ENCODE measurements at regions not wholly inside any gene's neighbourhood (a gene's known extent, or its start where the extent isn't known, plus 50 kb on each side); places are given as distances from the start of the nearest gene placed in this dataset.

DNA sequence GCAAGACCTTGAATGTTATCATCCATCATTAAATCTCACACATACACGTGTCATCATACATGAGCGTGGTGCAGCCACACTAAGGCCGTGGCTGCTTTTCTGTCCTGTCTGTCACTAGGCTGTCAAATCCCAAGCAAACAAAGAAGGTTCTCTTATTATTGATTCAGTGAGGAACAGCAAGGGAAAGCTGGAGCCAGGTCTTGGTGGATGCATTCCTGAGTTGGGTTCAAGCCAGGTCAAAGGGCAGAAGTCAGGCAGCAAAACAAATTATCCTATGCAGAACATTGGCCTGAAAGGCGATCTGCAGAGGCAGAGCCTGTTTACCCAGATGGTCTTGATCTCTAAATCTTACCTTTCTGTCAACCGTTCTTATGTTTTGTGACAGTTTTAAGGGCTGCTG is 252.3 kb downstream of the NEDD1 start:
- ChIA-PET CTCF (no interaction called here), POLR2A (no interaction called here)
- ATAC-seq (no peak), DNase-seq (no peak)
- H3K9me3 Mint-ChIP-seq (ENCODE audit: low read depth): no peaks in the 10 kb centered on the region
- H3K27ac Mint-ChIP-seq: no peak overlapping the region
- peaks cover 7% of the 10 kb centered on the region for H3K27me3 Mint-ChIP-seq
- intact Hi-C loops (cut with DNase I, micrococcal nuclease): no loop called here
- H3K36me3 Mint-ChIP-seq (ENCODE audit: low read depth): no peaks in the 10 kb centered on the region
- H3K4me1 Mint-ChIP-seq: no peaks in the 10 kb centered on the region
- no peak overlapping the region for H3K4me3 Mint-ChIP-seq

DNA sequence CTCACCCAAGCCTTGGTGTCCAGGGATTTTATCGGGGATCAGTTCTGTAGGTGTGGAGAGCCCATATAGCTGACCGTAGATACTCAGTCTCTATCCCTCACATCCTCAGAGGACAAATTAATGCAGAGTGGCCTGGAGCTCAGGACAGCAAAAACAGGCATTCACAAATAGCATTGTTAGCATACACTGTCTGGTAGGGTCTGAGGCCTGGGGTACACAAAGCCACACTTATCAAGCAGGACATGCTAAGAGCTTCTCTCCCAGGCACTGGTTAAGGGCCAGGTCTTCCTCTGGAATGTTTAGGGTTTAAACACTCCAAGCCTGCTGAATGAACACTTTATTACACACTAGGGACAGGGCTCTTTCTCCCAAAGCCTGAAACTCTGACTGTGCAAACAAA is 253.2 kb downstream of the NEDD1 start:
- H3K27me3 Mint-ChIP-seq: peaks cover 7% of the 10 kb centered on the region
- ATAC-seq: no peak
- no peaks in the 10 kb centered on the region for H3K4me1 Mint-ChIP-seq
- H3K4me3 Mint-ChIP-seq: no peak overlapping the region
- no peak for DNase-seq
- POLR2A ChIA-PET: no interaction called here
- H3K27ac Mint-ChIP-seq: no peak overlapping the region
- CTCF ChIA-PET: no interaction called here
- no peaks in the 10 kb centered on the region for H3K9me3 Mint-ChIP-seq (ENCODE audit: low read depth)
- intact Hi-C loops (cut with DNase I, micrococcal nuclease): no loop called here
- no peaks in the 10 kb centered on the region for H3K36me3 Mint-ChIP-seq (ENCODE audit: low read depth)

DNA sequence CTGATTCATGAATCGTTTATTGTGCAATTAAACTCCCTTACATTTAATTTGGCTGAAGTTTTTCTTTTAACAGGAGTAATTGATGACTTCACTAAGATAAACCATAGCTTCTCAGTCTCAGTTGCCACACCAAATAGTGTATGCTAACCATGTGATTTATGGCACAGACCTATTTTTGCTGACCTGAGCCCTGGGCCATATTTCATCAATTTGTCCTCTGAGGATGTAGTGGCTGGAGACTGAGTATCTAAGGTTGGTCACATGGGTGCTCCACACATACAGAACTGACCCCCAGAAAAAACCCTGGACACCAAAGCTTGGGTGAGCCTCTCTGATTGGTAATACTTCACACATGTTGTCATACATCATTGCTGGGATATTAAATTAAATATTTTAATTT is 255.1 kb downstream of the NEDD1 start:
- H3K4me1 Mint-ChIP-seq: no peaks in the 10 kb centered on the region
- intact Hi-C loops (cut with DNase I, micrococcal nuclease): no loop called here
- no peak overlapping the region for H3K27ac Mint-ChIP-seq
- no peak for ATAC-seq
- DNase-seq: no peak
- no peaks in the 10 kb centered on the region for H3K9me3 Mint-ChIP-seq (ENCODE audit: low read depth)
- ChIA-PET CTCF (no interaction called here), POLR2A (no interaction called here)
- H3K4me3 Mint-ChIP-seq: no peak overlapping the region
- H3K36me3 Mint-ChIP-seq (ENCODE audit: low read depth): no peaks in the 10 kb centered on the region
- H3K27me3 Mint-ChIP-seq: peaks cover 6% of the 10 kb centered on the region

DNA sequence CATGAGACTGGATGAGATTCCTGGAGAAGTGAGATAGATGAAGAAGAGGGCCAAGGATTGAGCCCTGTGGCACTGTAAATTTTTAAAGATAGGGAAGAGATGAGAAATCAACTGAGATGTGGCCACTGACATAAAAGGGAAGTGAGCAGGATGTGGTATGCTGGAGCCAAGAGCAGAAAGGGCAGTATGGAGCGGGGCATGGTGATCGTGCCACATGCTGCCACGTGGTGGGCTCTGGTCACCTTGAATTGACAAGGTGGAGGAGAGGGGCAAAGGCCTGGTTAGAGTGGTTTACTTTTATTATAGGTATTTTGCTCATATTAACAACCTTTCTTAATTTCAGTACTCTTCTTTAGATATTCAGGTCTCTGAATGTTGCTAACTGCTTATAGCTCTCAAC is 257.9 kb downstream of the NEDD1 start:
- ATAC-seq: no peak
- no peak overlapping the region for H3K4me3 Mint-ChIP-seq
- ChIA-PET CTCF (no interaction called here), POLR2A (no interaction called here)
- no peaks in the 10 kb centered on the region for H3K9me3 Mint-ChIP-seq (ENCODE audit: low read depth)
- DNase-seq: no peak
- H3K36me3 Mint-ChIP-seq (ENCODE audit: low read depth): no peaks in the 10 kb centered on the region
- intact Hi-C loops (cut with DNase I, micrococcal nuclease): no loop called here
- H3K27ac Mint-ChIP-seq: no peak overlapping the region
- no peaks in the 10 kb centered on the region for H3K4me1 Mint-ChIP-seq
- H3K27me3 Mint-ChIP-seq: peaks cover 6% of the 10 kb centered on the region

DNA sequence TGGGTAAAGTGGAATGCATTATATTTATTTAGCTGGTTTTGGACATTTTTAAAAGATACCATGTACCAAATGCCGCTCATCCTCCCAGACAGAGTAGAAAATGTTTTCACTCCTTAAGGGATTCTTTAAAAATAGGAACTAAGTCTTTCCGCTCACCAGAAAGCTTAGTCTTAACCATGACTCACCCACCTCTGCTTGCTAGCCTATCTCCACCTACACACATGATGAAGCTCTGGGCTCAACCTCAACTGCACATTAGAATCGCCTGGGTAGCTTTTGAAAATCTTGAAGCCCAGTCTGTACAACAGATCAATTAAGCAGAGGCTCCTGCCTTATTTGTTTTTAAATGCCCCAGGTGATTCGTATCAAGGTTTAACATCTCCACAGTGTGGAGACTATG is 260.5 kb downstream of the NEDD1 start:
- no peak for ATAC-seq
- DNase-seq: no peak
- CTCF ChIA-PET: interaction anchor here (1.2 kb wide), 1 partner anchor 16 kb away, joined by 3 read pairs; no protein-coding TSS in a partner anchor
- Mint-ChIP-seq H3K27me3 (peaks cover 2% of the 10 kb centered on the region), H3K27ac (no peak overlapping the region), H3K9me3 (ENCODE audit: low read depth) (no peaks in the 10 kb centered on the region), H3K4me1 (no peaks in the 10 kb centered on the region), H3K36me3 (ENCODE audit: low read depth) (no peaks in the 10 kb centered on the region), H3K4me3 (no peak overlapping the region)
- POLR2A ChIA-PET: no interaction called here
- intact Hi-C loops (cut with DNase I, micrococcal nuclease): no loop called here

DNA sequence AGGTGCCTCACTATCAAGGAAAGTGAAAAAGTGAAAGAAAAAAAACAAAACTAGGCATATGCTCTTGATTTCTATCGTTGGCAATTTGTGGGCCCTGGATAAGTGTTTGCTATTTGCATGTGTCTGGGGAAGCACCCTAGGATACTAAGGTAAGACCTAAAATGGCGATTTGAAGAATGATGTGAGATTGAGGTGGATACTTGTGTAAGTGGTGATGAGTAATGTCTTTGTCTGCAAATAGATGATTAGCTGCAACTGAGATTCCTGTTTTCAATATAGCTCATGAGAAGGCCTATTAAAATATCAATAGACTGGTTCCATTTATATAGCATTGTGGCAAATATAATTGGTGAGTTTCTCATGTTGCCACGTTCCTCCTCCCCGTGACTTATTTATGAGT is 261.7 kb downstream of the NEDD1 start:
- ATAC-seq: peak; percentile 51
- intact Hi-C loops (cut with DNase I, micrococcal nuclease): no loop called here
- Mint-ChIP-seq H3K27ac (no peak overlapping the region), H3K4me1 (no peaks in the 10 kb centered on the region), H3K36me3 (ENCODE audit: low read depth) (no peaks in the 10 kb centered on the region), H3K27me3 (peaks cover under 1% of the 10 kb centered on the region), H3K9me3 (ENCODE audit: low read depth) (no peaks in the 10 kb centered on the region), H3K4me3 (no peak overlapping the region)
- ChIA-PET CTCF (interaction anchor here (1.2 kb wide), 1 partner anchor 17 kb away, joined by 3 read pairs; no protein-coding TSS in a partner anchor), POLR2A (no interaction called here)
- no peak for DNase-seq

DNA sequence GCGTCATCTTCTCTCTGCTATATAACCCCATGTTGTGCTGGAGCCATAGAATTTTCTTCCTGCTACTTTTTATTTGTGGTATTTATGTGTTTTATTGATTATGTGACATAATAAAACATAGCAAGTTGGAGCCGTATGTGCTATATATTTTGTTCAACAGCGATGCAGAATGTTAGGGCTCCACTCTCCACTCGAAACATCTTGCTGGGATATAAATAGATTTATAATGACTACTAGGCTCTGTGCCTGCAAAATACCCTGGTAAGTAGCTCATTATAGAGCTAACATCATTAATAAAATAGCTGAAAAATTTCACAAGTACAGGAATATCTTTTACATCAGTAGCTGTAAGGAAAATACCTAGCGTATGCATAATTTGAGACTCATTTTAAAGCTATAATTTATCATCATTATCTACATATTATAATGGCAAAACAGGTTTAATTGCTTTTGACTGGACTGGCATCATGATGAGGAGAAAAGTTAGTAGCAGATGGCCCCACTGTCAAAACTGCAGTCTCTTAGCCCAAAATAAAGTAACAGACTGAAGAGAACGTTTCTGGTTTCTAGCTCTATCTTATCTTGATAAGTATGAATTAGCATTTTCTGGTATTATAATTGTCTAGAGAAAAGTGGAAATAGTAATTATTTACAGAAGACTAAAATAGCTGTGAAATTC is 263.0 kb downstream of the NEDD1 start:
- CTCF ChIA-PET: interaction anchor here (0.6 to 1.5 kb wide), 2 partner anchors 21 to 152 kb away, joined by 3 read pairs; no protein-coding TSS in a partner anchor
- DNase-seq (no peak), ATAC-seq (no peak)
- Mint-ChIP-seq H3K27ac (no peak overlapping the region), H3K9me3 (ENCODE audit: low read depth) (no peaks in the 10 kb centered on the region), H3K27me3 (no peaks in the 10 kb centered on the region), H3K4me1 (no peaks in the 10 kb centered on the region), H3K36me3 (ENCODE audit: low read depth) (no peaks in the 10 kb centered on the region), H3K4me3 (no peak overlapping the region)
- POLR2A ChIA-PET: no interaction called here
- intact Hi-C loops (cut with DNase I, micrococcal nuclease): no loop called here

DNA sequence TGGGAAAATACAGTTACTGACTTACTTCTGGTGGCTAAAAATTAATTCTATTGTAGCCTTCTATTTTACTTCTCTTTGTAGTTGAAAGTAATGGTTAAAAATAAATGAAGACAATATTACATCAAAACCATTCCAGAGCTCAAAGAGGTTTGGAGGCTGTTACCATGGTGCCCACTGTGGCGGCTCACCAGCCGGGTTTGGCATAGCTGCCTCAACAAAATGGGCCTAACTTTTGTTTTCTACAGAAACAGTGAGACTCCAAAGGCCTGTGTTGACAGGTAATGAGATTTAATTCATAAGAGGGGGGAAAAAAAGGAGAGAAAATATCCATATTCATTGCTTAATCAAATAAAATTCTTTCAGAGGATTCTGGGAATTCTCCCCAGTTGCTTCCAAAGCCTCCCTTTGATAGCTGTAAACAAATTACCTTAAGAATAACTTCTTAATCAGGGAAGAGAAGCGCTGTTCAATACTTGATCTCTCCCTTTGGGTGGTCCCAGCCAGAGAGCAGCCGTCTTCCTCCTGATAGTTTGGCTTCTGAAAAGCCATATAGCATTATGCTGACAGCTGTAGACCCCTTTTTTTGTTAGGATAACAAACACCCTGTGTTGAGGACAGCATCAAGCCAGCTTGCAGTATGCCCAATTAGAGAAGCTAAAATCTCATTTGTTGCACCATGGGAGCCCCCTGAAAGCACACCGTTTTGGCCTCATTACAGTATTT is 266.8 kb downstream of the NEDD1 start:
- ATAC-seq: no peak
- no peaks in the 10 kb centered on the region for H3K36me3 Mint-ChIP-seq (ENCODE audit: low read depth)
- no peaks in the 10 kb centered on the region for H3K4me1 Mint-ChIP-seq
- no peaks in the 10 kb centered on the region for H3K27me3 Mint-ChIP-seq
- H3K4me3 Mint-ChIP-seq: no peak overlapping the region
- intact Hi-C loops (cut with DNase I, micrococcal nuclease): no loop called here
- no peak overlapping the region for H3K27ac Mint-ChIP-seq
- CTCF ChIA-PET: no interaction called here
- DNase-seq: no peak
- POLR2A ChIA-PET: no interaction called here
- no peaks in the 10 kb centered on the region for H3K9me3 Mint-ChIP-seq (ENCODE audit: low read depth)

DNA sequence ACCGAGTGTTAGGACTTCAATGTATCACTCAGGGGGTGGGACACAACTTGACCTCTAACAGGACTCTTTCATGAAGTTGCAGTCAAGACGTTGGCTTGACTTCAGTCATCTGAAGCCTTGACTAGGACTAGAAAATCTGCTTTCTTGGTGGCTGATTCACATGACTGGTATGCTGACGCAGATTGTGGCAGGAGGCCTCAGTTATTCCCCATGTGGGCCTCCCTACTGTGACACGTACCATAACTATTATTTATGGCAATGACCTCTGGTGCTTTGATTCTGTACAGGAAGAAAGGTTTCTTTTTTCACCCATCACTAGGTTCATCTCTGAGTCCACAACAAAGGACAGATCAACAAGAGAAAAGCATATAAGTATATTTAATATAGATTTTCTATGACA is 270.4 kb downstream of the NEDD1 start:
- no peaks in the 10 kb centered on the region for H3K4me1 Mint-ChIP-seq
- POLR2A ChIA-PET: no interaction called here
- H3K36me3 Mint-ChIP-seq (ENCODE audit: low read depth): no peaks in the 10 kb centered on the region
- ATAC-seq: no peak
- no peak for DNase-seq
- H3K9me3 Mint-ChIP-seq (ENCODE audit: low read depth): no peaks in the 10 kb centered on the region
- no peaks in the 10 kb centered on the region for H3K27me3 Mint-ChIP-seq
- intact Hi-C loops (cut with DNase I, micrococcal nuclease): no loop called here
- CTCF ChIA-PET: no interaction called here
- no peak overlapping the region for H3K27ac Mint-ChIP-seq
- no peak overlapping the region for H3K4me3 Mint-ChIP-seq

DNA sequence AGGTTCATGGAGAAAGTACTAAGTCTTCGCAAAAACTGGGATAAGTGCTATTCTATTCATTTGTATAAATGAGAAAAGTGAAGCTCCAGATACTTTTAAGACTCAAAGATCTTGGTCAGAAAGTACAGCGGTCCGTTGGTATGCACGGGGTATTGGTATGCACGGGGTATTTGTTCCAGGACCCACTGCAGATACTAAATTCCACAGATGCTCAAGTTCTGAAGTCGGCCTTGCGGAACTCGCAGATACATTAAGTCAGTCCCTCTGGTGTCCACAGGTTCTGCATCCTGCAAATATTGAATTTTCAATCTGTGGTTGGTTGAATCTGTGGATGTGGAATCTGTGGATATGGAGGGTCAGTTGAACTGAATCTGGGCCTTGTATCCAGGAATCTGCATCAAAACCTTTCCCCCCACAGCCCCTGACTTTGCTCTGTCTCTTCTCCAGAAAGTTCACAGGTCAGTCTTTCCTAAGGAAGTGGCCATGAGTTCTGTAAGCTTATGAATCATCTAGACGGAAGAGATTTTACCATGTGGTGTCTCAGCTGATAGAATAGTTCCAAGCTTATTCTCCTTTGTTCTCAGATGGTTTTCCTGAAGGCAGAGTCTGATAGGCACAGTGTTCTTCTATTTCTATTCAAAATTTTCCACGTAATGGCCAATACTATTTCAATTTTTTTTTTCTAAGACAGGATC is 274.7 kb downstream of the NEDD1 start:
- CTCF ChIA-PET: no interaction called here
- no peak overlapping the region for H3K27ac Mint-ChIP-seq
- no peaks in the 10 kb centered on the region for H3K9me3 Mint-ChIP-seq (ENCODE audit: low read depth)
- H3K36me3 Mint-ChIP-seq (ENCODE audit: low read depth): no peaks in the 10 kb centered on the region
- DNase-seq (no peak), ATAC-seq (no peak)
- POLR2A ChIA-PET: interaction anchor here (0.7 kb wide), 1 partner anchor 53 kb away, joined by 3 read pairs; no protein-coding TSS in a partner anchor
- H3K27me3 Mint-ChIP-seq: no peaks in the 10 kb centered on the region
- H3K4me3 Mint-ChIP-seq: no peak overlapping the region
- no peaks in the 10 kb centered on the region for H3K4me1 Mint-ChIP-seq
- intact Hi-C loops (cut with DNase I, micrococcal nuclease): no loop called here

DNA sequence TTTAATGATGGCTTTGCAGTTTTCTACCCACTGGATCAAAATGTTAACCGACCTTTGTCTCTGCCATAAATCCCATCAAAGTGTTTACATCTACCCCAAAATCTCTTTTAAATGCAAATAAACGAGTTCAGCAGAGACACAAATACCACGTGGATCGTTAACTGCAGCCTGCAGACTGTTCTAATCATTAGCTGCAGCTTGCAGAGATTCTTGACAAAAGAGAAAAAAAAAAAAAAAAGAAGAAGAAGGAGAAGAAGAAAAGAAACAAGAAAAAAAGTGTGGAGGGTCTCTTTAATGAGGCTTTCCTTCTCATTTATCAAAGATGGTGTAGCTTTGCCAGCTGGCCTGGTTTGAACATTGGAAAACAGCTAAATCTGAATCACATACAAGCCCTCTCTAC is 275.7 kb downstream of the NEDD1 start:
- no peak for ATAC-seq
- no peak overlapping the region for H3K4me3 Mint-ChIP-seq

More for the DNA sequence above, 275.7 kb downstream of the NEDD1 start:
- Mint-ChIP-seq H3K4me1 (no peaks in the 10 kb centered on the region), H3K27ac (no peak overlapping the region), H3K36me3 (ENCODE audit: low read depth) (no peaks in the 10 kb centered on the region), H3K27me3 (no peaks in the 10 kb centered on the region), H3K9me3 (ENCODE audit: low read depth) (no peaks in the 10 kb centered on the region)
- intact Hi-C loops (cut with DNase I, micrococcal nuclease): no loop called here
- ChIA-PET POLR2A (interaction anchor here (0.7 kb wide), 1 partner anchor 54 kb away, joined by 3 read pairs; no protein-coding TSS in a partner anchor), CTCF (interaction anchor here (0.7 kb wide), 1 partner anchor 1188 kb away, joined by 3 read pairs; no protein-coding TSS in a partner anchor)
- DNase-seq: no peak
